ENCODE measurements at regions not wholly inside any gene's neighbourhood (a gene's known extent, or its start where the extent isn't known, plus 50 kb on each side); places are given as distances from the start of the nearest gene placed in this dataset.

- TF ChIP-seq EZH2 (IDR thresholded peaks at IDR 0.05; ENCODE audit: insufficient read depth, poor library complexity, severe bottlenecking) (no peak), EZH2phosphoT487 (IDR thresholded peaks at IDR 0.05; ENCODE audit: insufficient read depth, low read depth) (no peak)
Observed at GRCh38 chr5:20619591-20619990, 631.6 kb upstream of the CDH18 start.
